ENCODE measurements at regions not wholly inside any gene's neighbourhood (a gene's known extent, or its start where the extent isn't known, plus 50 kb on each side); places are given as distances from the start of the nearest gene placed in this dataset.

GRCh38 chr1:100627054-100627716 lies 89.2 kb downstream of the GPR88 start:
- H3K4me1 ChIP-seq = peaks cover 8% of the 10 kb centered on the region
- no peak overlapping the region for H3K27ac ChIP-seq
- H3K9me3 ChIP-seq = no peaks in the 10 kb centered on the region
- H3K27me3 ChIP-seq = no peaks in the 10 kb centered on the region
- no peak overlapping the region for H3K4me2 ChIP-seq
- H3K36me3 ChIP-seq = no peaks in the 10 kb centered on the region
- no peak overlapping the region for H3K4me3 ChIP-seq
- no peaks in the 10 kb centered on the region for H4K20me1 ChIP-seq
- no peak for TF ChIP-seq Cebpa-rat (IDR thresholded peaks at IDR 0.05)
- no peak overlapping the region for H3K9ac ChIP-seq

- no peak overlapping the region for H3K27ac ChIP-seq
- no peak overlapping the region for H3K4me2 ChIP-seq
- H3K9me3 ChIP-seq = no peaks in the 10 kb centered on the region
- TF ChIP-seq Cebpa-rat (IDR thresholded peaks at IDR 0.05) = no peak
- H3K27me3 ChIP-seq = no peaks in the 10 kb centered on the region
- H4K20me1 ChIP-seq = no peaks in the 10 kb centered on the region
- peaks cover 8% of the 10 kb centered on the region for H3K4me1 ChIP-seq
- no peak overlapping the region for H3K9ac ChIP-seq
- H3K4me3 ChIP-seq = no peak overlapping the region
- H3K36me3 ChIP-seq = no peaks in the 10 kb centered on the region
These were observed 90.0 kb downstream of the GPR88 start for GRCh38 chr1:100627936-100628335.

- Histone ChIP-seq H3K9ac (no peak overlapping the region), H3K4me3 (no peak overlapping the region), H3K27ac (no peak overlapping the region), H3K36me3 (no peaks in the 10 kb centered on the region), H4K20me1 (no peaks in the 10 kb centered on the region), H3K4me1 (peaks cover 8% of the 10 kb centered on the region), H3K27me3 (no peaks in the 10 kb centered on the region), H3K9me3 (no peaks in the 10 kb centered on the region), H3K4me2 (no peak overlapping the region)
- no peak for TF ChIP-seq Cebpa-rat (IDR thresholded peaks at IDR 0.05)
These were observed 90.7 kb downstream of the GPR88 start for GRCh38 chr1:100628631-100629081.

GRCh38 chr1:100629391-100629790 lies 90.2 kb upstream of the VCAM1 start:
- no peak for TF ChIP-seq Cebpa-rat (IDR thresholded peaks at IDR 0.05)
- H3K27ac ChIP-seq = no peak overlapping the region
- H3K36me3 ChIP-seq = no peaks in the 10 kb centered on the region
- no peaks in the 10 kb centered on the region for H4K20me1 ChIP-seq
- H3K27me3 ChIP-seq = no peaks in the 10 kb centered on the region
- no peak overlapping the region for H3K4me3 ChIP-seq
- peaks cover 8% of the 10 kb centered on the region for H3K4me1 ChIP-seq
- H3K9ac ChIP-seq = no peak overlapping the region
- H3K9me3 ChIP-seq = no peaks in the 10 kb centered on the region
- H3K4me2 ChIP-seq = no peak overlapping the region

GRCh38 chr1:100631015-100631551 lies 88.5 kb upstream of the VCAM1 start:
- Histone ChIP-seq H3K4me3 (no peak overlapping the region), H3K27ac (no peak overlapping the region), H3K36me3 (no peaks in the 10 kb centered on the region), H3K4me2 (peak overlapping the region; percentile 31), H3K9me3 (no peaks in the 10 kb centered on the region), H3K4me1 (peaks cover 8% of the 10 kb centered on the region), H4K20me1 (no peaks in the 10 kb centered on the region), H3K9ac (no peak overlapping the region), H3K27me3 (no peaks in the 10 kb centered on the region)
- no peak for TF ChIP-seq Cebpa-rat (IDR thresholded peaks at IDR 0.05)

GRCh38 chr1:100642826-100643225 lies 76.7 kb upstream of the VCAM1 start:
- H3K4me2 ChIP-seq = no peak overlapping the region

GRCh38 chr1:100643471-100644196 lies 75.9 kb upstream of the VCAM1 start:
- H3K9ac ChIP-seq = no peak overlapping the region
- TF ChIP-seq Cebpa-rat (IDR thresholded peaks at IDR 0.05) = no peak
- H3K27me3 ChIP-seq = no peaks in the 10 kb centered on the region
- no peaks in the 10 kb centered on the region for H3K36me3 ChIP-seq
- H3K9me3 ChIP-seq = peaks cover 5% of the 10 kb centered on the region; the same call in 1 of the 2 replicates
- H3K4me3 ChIP-seq = no peak overlapping the region
- H3K4me1 ChIP-seq = no peaks in the 10 kb centered on the region
- no peak overlapping the region for H3K27ac ChIP-seq
- no peak overlapping the region for H3K4me2 ChIP-seq
- no peaks in the 10 kb centered on the region for H4K20me1 ChIP-seq

More at GRCh38 chr1:100642826-100643225, 76.7 kb upstream of the VCAM1 start:
- no peak for TF ChIP-seq Cebpa-rat (IDR thresholded peaks at IDR 0.05)
- H3K27ac ChIP-seq = no peak overlapping the region
- no peak overlapping the region for H3K4me3 ChIP-seq
- no peak overlapping the region for H3K9ac ChIP-seq
- H3K27me3 ChIP-seq = no peaks in the 10 kb centered on the region
- H3K4me1 ChIP-seq = no peaks in the 10 kb centered on the region
- no peaks in the 10 kb centered on the region for H3K36me3 ChIP-seq
- H3K9me3 ChIP-seq = 0 out of 2 replicates have a peak, but pooled peaks cover 4% of the 10 kb centered on the region
- no peaks in the 10 kb centered on the region for H4K20me1 ChIP-seq

GRCh38 chr1:100646001-100646400 lies 73.5 kb upstream of the VCAM1 start:
- H3K27me3 ChIP-seq = no peaks in the 10 kb centered on the region
- no peak overlapping the region for H3K4me2 ChIP-seq
- no peaks in the 10 kb centered on the region for H3K4me1 ChIP-seq
- peaks cover 20% of the 10 kb centered on the region; the same call in 1 of the 2 replicates for H3K9me3 ChIP-seq
- TF ChIP-seq Cebpa-rat (IDR thresholded peaks at IDR 0.05) = no peak
- no peaks in the 10 kb centered on the region for H4K20me1 ChIP-seq
- H3K4me3 ChIP-seq = no peak overlapping the region
- no peak overlapping the region for H3K9ac ChIP-seq
- H3K27ac ChIP-seq = no peak overlapping the region
- H3K36me3 ChIP-seq = no peaks in the 10 kb centered on the region

GRCh38 chr1:100649146-100649545 lies 70.4 kb upstream of the VCAM1 start:
- H3K36me3 ChIP-seq = no peaks in the 10 kb centered on the region
- no peak for TF ChIP-seq Cebpa-rat (IDR thresholded peaks at IDR 0.05)
- H3K4me3 ChIP-seq = no peak overlapping the region
- peaks cover 29% of the 10 kb centered on the region for H3K9me3 ChIP-seq
- H3K27ac ChIP-seq = no peak overlapping the region
- no peak overlapping the region for H3K4me2 ChIP-seq
- no peaks in the 10 kb centered on the region for H3K27me3 ChIP-seq
- H3K4me1 ChIP-seq = no peaks in the 10 kb centered on the region
- H3K9ac ChIP-seq = no peak overlapping the region
- H4K20me1 ChIP-seq = no peaks in the 10 kb centered on the region
